ENCODE measurements at regions not wholly inside any gene's neighbourhood (a gene's known extent, or its start where the extent isn't known, plus 50 kb on each side); places are given as distances from the start of the nearest gene placed in this dataset.

GRCh38 chr1:224799083-224799482, 130.4 kb upstream of the DNAH14 start:
- TF ChIP-seq CTCF (IDR thresholded peaks at IDR 0.05): no peak
- TF ChIP-seq EZH2 (IDR thresholded peaks at IDR 0.05): no peak

All from neural progenitor cell (in vitro differentiated cells).